Nephron progenitor cell (in vitro differentiated cells): ENCODE measurements at regions not wholly inside any gene's neighbourhood (a gene's known extent, or its start where the extent isn't known, plus 50 kb on each side); places are given as distances from the start of the nearest gene placed in this dataset.
A peak's percentile ranks its signal among the peaks of the same experiment; 100 is the strongest.
"Not testable (repeated sequence)": the region's sequence is repeated elsewhere in the genome, so short reads cannot be mapped to it uniquely, and the experiment has no call there.

ENCODE experiments used
- DNase-seq: peaks from one replicate; pipeline ENCODE4 v3.0.0; 2021
- H3K27ac Mint-ChIP-seq: 2 replicates; pipeline ENCODE4 v1.8.0; 2021; ENCODE audit warnings: mild to moderate bottlenecking, moderate library complexity, mixed read lengths
- H3K27me3 Mint-ChIP-seq: 2 replicates; pipeline ENCODE4 v1.8.0; 2021; ENCODE audit warnings: mild to moderate bottlenecking, low read depth, mixed read lengths; ENCODE audit not compliant: poor library complexity
- H3K36me3 Mint-ChIP-seq: 2 replicates; pipeline ENCODE4 v1.8.0; 2021; ENCODE audit warnings: low read depth, mixed read lengths
- H3K4me1 Mint-ChIP-seq: 2 replicates; pipeline ENCODE4 v1.8.0; 2021; ENCODE audit warnings: mixed read lengths
- H3K4me3 Mint-ChIP-seq: 2 replicates; pipeline ENCODE4 v1.8.0; 2021; ENCODE audit warnings: mild to moderate bottlenecking, moderate library complexity, mixed read lengths
- H3K9me3 Mint-ChIP-seq: 2 replicates; pipeline ENCODE4 v1.8.0; 2021; ENCODE audit warnings: mild to moderate bottlenecking, moderate library complexity, mixed read lengths
- TF ChIP-seq, protein P1 (sequence below): fragments of 200-600 bp; sonication (generic); IDR thresholded peaks from 2 replicates; pipeline ENCODE4 v1.5.0; 2021; ENCODE audit warnings: antibody characterized with exemption

DNA sequence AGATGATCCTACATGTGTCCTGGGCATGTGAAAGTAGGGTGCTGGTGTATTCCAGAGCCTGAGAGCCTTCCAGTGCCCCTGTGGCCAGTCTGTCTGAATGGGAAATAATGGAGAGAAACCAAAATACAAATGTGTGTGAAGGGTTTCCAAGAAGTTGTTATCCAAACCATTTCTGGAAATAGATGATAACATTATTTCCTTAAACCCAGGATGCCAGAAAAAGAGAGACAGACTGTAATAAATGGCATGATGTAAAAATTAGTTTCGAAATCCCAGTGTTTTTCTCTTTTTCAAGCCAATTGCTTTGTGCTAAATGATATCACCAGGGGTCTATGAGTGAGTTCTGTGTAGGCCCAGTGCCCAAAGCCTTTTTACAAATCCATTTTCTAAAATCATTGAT lies 175.3 kb downstream of the PHLDA1 start:
- H3K4me3 Mint-ChIP-seq: no peak overlapping the region
- H3K9me3 Mint-ChIP-seq: no peaks in the 10 kb centered on the region
- peaks cover 5% of the 10 kb centered on the region for H3K27me3 Mint-ChIP-seq
- no peak overlapping the region for H3K27ac Mint-ChIP-seq
- no peaks in the 10 kb centered on the region for H3K36me3 Mint-ChIP-seq
- TF ChIP-seq, protein P1, sequence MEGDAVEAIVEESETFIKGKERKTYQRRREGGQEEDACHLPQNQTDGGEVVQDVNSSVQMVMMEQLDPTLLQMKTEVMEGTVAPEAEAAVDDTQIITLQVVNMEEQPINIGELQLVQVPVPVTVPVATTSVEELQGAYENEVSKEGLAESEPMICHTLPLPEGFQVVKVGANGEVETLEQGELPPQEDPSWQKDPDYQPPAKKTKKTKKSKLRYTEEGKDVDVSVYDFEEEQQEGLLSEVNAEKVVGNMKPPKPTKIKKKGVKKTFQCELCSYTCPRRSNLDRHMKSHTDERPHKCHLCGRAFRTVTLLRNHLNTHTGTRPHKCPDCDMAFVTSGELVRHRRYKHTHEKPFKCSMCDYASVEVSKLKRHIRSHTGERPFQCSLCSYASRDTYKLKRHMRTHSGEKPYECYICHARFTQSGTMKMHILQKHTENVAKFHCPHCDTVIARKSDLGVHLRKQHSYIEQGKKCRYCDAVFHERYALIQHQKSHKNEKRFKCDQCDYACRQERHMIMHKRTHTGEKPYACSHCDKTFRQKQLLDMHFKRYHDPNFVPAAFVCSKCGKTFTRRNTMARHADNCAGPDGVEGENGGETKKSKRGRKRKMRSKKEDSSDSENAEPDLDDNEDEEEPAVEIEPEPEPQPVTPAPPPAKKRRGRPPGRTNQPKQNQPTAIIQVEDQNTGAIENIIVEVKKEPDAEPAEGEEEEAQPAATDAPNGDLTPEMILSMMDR: no peak
- H3K4me1 Mint-ChIP-seq: peaks cover 31% of the 10 kb centered on the region
- DNase-seq: no peak

DNA sequence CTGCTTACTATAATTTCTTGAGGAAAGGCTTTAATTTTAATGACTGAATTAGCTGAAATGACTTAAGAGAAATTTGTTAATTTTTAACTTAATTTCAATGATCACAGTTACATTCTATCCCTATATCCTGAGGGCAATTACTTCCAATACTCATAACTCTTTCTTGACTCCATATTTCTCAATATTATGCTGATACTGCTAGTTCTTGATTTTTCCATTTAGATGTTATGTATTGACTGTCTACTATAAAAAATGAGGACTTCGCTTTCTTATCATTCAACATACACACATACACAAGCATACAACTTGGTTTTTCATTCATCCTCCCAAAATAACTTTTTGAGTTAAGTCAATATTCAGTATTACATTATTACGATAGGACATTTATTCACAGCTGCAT lies 176.2 kb downstream of the PHLDA1 start:
- Mint-ChIP-seq H3K4me1 (peaks cover 40% of the 10 kb centered on the region), H3K27ac (no peak overlapping the region), H3K36me3 (no peaks in the 10 kb centered on the region), H3K27me3 (peaks cover 5% of the 10 kb centered on the region), H3K4me3 (no peak overlapping the region), H3K9me3 (no peaks in the 10 kb centered on the region)
- TF ChIP-seq, protein P1: no peak
- DNase-seq: no peak

DNA sequence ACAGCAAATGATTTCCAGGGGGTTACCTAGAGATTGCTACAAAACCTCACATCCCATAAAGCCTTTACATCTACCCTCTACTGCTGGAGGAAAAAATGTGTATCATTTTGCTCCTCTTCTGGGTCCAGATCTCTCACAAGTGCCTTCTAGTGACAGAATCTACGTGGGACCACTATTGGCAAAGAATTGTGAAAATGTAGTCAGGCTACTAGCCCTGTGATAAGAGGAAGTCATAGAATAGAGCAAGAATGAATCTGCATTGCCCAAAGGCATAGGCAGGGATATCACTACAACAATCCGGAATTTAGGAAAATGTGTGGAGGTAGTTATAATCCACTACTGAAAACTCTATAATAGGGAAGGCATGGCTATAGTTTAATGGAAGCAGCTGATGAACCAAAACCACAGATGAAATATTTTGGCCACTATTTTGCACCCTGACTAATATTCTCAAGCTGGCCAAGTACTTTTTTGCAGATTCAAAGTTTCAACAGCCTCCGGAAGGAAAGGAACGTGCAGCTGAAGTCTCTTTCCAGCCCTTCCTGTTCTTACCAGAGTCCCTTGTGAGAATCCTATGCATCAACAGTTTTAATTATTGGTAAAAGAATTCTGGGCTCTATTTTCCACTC lies 176.8 kb downstream of the PHLDA1 start:
- H3K9me3 Mint-ChIP-seq: no peaks in the 10 kb centered on the region
- TF ChIP-seq, protein P1: no peak
- H3K36me3 Mint-ChIP-seq: no peaks in the 10 kb centered on the region
- H3K27me3 Mint-ChIP-seq: peaks cover 5% of the 10 kb centered on the region
- H3K4me1 Mint-ChIP-seq: peaks cover 45% of the 10 kb centered on the region
- no peak overlapping the region for H3K4me3 Mint-ChIP-seq
- no peak overlapping the region for H3K27ac Mint-ChIP-seq
- DNase-seq: no peak

DNA sequence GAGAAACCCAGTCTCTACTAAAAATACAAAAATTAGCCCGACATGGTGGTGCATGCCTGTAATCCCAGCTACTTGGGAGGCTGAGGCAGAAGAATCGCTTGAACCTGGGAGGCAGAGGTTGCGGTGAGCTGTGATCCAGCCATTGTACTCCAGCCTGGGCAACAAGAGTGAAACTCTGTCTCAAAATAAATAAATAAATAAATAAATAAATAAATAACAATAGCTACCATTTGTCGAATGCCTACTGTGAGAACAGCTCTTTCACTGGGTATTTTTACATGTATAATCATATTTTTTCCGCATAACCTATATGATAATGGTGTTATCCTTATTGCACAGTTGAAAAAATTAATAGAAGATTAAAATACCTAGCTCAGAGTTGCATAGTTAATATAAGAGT lies 177.4 kb downstream of the PHLDA1 start:
- not testable (repeated sequence) for H3K4me3 Mint-ChIP-seq, H3K36me3 Mint-ChIP-seq, DNase-seq, H3K27ac Mint-ChIP-seq, H3K9me3 Mint-ChIP-seq, H3K27me3 Mint-ChIP-seq
- peaks cover 51% of the 10 kb centered on the region for H3K4me1 Mint-ChIP-seq

DNA sequence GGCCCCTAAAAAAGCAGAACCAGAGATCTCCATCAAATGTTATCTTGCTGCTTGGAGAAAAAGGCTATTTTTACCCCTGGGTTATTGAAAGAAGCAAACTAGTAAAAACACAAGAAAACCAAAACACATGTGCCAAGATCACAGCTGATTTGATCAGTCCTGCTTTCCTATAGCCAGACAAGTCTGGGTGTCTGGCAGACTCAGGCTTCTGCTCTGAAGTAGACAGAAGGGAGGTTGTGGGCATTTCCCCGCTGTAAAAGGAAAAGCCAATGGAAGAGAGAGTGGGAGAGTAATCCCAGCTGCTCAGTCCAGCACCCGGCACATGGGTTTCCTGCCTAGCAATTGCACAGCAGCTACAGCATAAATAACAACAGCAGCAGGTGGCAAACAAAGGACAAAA lies 177.9 kb downstream of the PHLDA1 start:
- peaks cover 56% of the 10 kb centered on the region for H3K4me1 Mint-ChIP-seq
- H3K36me3 Mint-ChIP-seq: no peaks in the 10 kb centered on the region
- DNase-seq: no peak
- no peaks in the 10 kb centered on the region for H3K9me3 Mint-ChIP-seq
- H3K27ac Mint-ChIP-seq: peak overlapping the region; percentile 25
- TF ChIP-seq, protein P1: no peak
- peaks cover 5% of the 10 kb centered on the region for H3K27me3 Mint-ChIP-seq
- no peak overlapping the region for H3K4me3 Mint-ChIP-seq

DNA sequence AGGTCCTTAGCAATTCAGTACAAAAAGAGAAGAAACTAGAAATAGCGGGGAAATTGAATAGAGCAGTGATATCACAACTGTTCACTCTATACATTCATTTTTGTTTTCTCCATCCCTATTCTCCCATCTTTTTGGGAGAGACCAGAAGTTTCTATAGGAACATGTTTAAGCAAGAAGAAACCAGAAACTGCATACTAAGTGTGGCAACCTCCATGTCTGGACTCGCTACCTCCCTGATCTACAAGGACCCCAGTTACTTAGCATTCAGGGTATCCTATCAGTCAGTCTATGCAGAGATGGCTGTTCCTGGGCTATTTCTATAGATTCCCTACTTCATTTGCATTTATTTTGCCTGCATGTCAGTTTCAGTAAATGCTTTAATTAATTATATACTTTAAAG lies 178.6 kb downstream of the PHLDA1 start:
- DNase-seq: no peak
- Mint-ChIP-seq H3K36me3 (no peaks in the 10 kb centered on the region), H3K27me3 (peaks cover 5% of the 10 kb centered on the region), H3K9me3 (no peaks in the 10 kb centered on the region), H3K4me3 (no peak overlapping the region), H3K27ac (peak overlapping the region; percentile 47), H3K4me1 (peaks cover 63% of the 10 kb centered on the region)
- TF ChIP-seq, protein P1: no peak
